AG09309 (cell line): ENCODE measurements at regions not wholly inside any gene's neighbourhood (a gene's known extent, or its start where the extent isn't known, plus 50 kb on each side); places are given as distances from the start of the nearest gene placed in this dataset.
"Not testable (repeated sequence)": the region's sequence is repeated elsewhere in the genome, so short reads cannot be mapped to it uniquely, and the experiment has no call there.

Experiments
- DNase-seq: peaks from one replicate; pipeline ENCODE4 v3.0.0-alpha.2; 2010; ENCODE audit warnings: low read depth
- H3K4me3 ChIP-seq: 2 replicates; pipeline ENCODE4 v1.5.1; 2011; ENCODE audit warnings: mild to moderate bottlenecking, low read depth, low read length, moderate library complexity; ENCODE audit not compliant: control insufficient read depth
- TF ChIP-seq, protein P1 (sequence below): IDR thresholded peaks from 2 replicates; pipeline ENCODE4 v1.5.1; 2011; ENCODE audit warnings: mild to moderate bottlenecking, low read depth, low read length, inconsistent platforms; ENCODE audit not compliant: insufficient read depth, control insufficient read depth; ENCODE audit errors: missing control alignments

DNA sequence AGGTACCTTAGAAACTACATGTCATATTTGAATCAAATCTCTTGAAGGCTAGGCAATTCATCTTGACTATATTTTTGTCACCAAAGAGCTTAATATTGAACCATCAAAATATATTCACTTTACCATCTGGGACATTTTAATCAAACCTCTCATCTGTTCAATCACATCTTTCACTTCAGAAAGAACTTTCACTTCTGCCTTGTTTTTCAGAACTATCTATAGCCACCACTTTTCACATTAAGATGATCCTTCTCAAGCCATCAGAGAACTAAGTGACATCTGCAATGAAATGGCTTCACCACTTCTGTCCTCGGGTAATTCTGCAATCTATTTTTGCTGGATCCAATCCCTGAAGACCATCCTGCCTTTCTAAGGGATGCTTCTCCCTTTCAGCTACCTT, 57.8 kb downstream of the OR2B2 start:
- TF ChIP-seq, protein P1, sequence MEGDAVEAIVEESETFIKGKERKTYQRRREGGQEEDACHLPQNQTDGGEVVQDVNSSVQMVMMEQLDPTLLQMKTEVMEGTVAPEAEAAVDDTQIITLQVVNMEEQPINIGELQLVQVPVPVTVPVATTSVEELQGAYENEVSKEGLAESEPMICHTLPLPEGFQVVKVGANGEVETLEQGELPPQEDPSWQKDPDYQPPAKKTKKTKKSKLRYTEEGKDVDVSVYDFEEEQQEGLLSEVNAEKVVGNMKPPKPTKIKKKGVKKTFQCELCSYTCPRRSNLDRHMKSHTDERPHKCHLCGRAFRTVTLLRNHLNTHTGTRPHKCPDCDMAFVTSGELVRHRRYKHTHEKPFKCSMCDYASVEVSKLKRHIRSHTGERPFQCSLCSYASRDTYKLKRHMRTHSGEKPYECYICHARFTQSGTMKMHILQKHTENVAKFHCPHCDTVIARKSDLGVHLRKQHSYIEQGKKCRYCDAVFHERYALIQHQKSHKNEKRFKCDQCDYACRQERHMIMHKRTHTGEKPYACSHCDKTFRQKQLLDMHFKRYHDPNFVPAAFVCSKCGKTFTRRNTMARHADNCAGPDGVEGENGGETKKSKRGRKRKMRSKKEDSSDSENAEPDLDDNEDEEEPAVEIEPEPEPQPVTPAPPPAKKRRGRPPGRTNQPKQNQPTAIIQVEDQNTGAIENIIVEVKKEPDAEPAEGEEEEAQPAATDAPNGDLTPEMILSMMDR = no peak
- no peak for DNase-seq
- no peak overlapping the region for H3K4me3 ChIP-seq

DNA sequence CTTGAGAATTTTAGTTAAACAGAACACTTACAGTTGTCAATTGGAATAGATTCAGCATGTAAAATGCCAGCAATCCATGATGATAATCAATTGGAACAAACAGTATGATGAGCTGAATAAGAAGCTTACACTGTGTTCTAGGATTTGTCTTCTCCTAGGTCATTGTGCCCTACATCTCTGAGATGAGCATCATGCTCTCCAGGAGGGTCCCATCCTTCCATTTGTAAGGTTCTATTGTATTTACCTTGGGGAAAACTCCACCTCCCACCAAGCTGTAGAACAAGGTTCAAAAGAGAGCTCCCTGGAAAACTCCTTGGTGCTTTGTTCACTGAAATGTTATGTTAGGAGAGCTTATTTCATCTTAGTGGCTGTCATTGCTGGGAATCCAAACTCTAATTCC, 60.8 kb downstream of the OR2B2 start:
- no peak for DNase-seq
- H3K4me3 ChIP-seq = no peak overlapping the region

GRCh38 chr6:27849001-27849400, 63.2 kb downstream of the OR2B2 start:
- not testable (repeated sequence) for DNase-seq, H3K4me3 ChIP-seq

More for the DNA sequence above, 60.8 kb downstream of the OR2B2 start:
- TF ChIP-seq, protein P1 = no peak

GRCh38 chr6:27847706-27848105, 64.5 kb downstream of the OR2B2 start:
- TF ChIP-seq, protein P1 = no peak
- DNase-seq = no peak
- H3K4me3 ChIP-seq = no peak overlapping the region

GRCh38 chr6:27840572-27840971, 71.6 kb downstream of the OR2B2 start:
- DNase-seq = no peak
- TF ChIP-seq, protein P1 = no peak

DNA sequence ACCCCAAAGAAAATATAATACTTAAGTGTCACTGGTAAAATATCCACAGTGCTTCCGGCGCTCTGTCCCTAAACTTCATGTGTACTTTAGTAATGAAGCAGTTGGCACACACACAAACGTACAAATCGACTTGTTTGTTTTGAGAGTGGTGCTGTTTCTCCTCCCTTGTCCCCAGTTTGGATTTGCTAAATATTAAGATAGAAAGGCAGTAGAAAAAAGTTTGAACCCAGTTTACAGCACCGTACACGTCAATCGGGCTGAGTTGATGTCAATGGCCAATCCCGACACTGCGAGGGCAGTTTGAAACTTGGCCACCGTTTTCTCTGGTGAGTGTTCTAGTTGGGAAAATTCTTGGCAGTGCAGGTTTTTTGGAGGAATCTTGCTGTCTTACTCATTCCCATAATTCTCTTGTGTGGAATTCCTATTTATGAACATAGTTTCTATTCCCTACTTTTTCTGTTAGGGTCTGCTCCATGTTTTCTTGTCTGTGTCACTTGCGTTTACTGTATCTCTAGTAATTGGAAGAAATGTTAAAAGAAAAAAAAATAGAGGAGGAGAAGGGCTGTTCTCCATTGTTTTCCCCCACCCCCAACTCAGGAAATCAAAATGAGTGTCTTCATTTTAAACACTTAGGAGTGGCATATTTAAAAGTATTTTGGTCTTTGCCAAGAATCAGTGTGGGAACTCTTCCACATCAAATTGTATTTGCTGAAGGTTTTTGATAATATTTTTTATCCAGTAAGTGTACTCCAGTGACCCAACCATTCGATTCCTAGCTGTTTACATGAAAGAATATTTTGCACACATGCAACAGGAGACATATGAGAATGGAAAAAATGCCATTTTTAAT, 72.3 kb downstream of the OR2B2 start:
- TF ChIP-seq, protein P1 = no peak

More at GRCh38 chr6:27840572-27840971, 71.6 kb downstream of the OR2B2 start:
- no peak overlapping the region for H3K4me3 ChIP-seq

DNA sequence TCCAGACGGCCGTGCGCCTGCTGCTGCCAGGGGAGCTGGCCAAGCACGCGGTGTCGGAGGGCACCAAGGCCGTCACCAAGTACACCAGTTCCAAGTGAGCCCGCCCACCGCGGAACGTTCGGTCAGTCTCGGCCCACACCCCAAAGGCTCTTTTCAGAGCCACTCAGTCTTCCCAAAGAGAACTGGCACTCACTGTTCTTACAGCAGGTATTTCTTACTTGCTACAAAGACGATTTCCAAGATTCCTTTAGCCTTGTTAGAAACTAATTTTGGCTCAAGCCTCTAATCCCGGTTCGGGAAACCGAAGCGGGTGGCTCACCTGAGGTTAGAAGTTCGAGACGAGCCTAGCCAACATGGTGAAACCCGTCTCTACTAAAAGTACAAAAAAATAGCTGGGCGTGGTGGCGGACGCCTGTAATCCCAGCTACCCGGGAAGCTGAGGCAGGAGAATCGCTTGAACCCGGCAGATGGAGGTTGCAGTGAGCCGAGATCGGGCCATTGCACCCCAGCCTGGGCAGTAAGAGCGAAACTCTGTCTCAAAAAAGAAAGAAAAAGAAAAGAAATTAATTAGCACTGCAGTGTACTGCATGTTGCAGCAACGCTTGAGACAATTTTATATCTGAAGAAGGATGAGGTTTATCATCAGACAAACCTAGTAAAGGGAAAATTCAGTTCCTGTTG, 73.1 kb downstream of the OR2B2 start:
- TF ChIP-seq, protein P1 = no peak
- peak overlapping the region; percentile 80 for H3K4me3 ChIP-seq
- DNase-seq = no peak

More for the DNA sequence above, 72.3 kb downstream of the OR2B2 start:
- no peak for DNase-seq
- peak overlapping the region; percentile 80 for H3K4me3 ChIP-seq
